ENCODE measurements at regions not wholly inside any gene's neighbourhood (a gene's known extent, or its start where the extent isn't known, plus 50 kb on each side); places are given as distances from the start of the nearest gene placed in this dataset.

DNA sequence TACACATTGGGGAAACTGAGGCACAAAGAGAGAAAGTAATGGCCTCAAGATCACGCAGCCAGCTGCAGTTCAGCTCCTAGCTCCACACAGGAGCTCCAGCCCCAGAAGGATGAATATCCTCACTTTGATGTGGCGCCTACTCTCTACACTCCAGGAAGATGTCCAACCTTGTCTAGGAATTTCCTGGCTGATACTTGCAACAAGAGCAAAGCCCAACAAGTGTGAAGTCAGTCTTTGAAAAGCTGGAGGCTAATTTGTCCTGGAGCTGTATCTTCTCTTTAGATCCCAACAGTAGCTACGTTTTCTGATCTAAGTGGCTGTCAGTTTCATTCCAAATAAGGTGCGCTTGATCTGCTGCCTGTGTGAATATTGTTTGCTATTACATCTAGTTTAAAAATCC lies 344.9 kb downstream of the PTPRU start:
- Histone ChIP-seq H3K27me3 (ENCODE audit: control insufficient read depth in 1 of 2, insufficient read depth in 2 of 2, low read length in 2 of 2) (no peaks in the 10 kb centered on the region), H3K4me3 (ENCODE audit: low read depth in 1 of 2, low read length in 2 of 2) (no peak overlapping the region), H3K9me3 (ENCODE audit: low read length) (no peaks in the 10 kb centered on the region), H3K27ac (ENCODE audit: low read depth, low read length) (no peak overlapping the region), H3K9ac (ENCODE audit: low read length) (no peak overlapping the region), H3K4me1 (ENCODE audit: insufficient read depth, low read length) (no peaks in the 10 kb centered on the region), H3K36me3 (ENCODE audit: insufficient read depth, low read length) (no peaks in the 10 kb centered on the region)

DNA sequence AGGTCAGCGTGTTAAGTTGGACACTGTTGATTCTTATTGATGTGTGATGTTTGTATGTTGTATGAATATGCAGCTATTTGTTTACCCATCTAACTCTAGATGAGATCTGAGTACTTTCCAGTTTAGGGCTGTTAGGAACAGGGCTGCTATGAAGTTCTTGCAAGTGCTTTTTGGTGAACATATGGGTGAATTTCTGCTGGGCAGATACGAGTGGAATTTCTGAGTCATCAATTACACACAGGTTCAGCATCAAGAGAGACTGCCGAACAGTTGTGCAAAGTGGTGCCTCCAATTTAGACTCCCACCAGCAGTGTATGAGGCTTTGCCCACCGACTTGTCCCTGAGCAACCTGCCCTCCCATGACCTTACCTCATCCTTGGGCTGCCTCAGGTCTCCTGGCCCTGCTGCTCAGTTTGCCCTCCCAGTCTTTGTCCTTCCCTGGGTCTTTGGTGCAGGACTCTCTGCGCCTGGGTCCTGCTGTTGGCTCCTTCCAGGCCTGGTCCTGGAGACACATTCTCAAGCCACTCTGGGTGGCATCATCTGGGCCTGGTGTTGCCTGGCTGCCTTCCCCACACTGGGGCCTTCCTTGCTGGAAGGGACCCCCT lies 343.6 kb downstream of the PTPRU start:
- H3K27ac ChIP-seq (ENCODE audit: low read depth, low read length), result no peak overlapping the region
- no peaks in the 10 kb centered on the region for H3K27me3 ChIP-seq (ENCODE audit: control insufficient read depth in 1 of 2, insufficient read depth in 2 of 2, low read length in 2 of 2)
- no peaks in the 10 kb centered on the region for H3K9me3 ChIP-seq (ENCODE audit: low read length)
- H3K4me3 ChIP-seq (ENCODE audit: low read depth in 1 of 2, low read length in 2 of 2), result no peak overlapping the region
- H3K36me3 ChIP-seq (ENCODE audit: insufficient read depth, low read length), result no peaks in the 10 kb centered on the region
- no peaks in the 10 kb centered on the region for H3K4me1 ChIP-seq (ENCODE audit: insufficient read depth, low read length)
- no peak overlapping the region for H3K9ac ChIP-seq (ENCODE audit: low read length)

DNA sequence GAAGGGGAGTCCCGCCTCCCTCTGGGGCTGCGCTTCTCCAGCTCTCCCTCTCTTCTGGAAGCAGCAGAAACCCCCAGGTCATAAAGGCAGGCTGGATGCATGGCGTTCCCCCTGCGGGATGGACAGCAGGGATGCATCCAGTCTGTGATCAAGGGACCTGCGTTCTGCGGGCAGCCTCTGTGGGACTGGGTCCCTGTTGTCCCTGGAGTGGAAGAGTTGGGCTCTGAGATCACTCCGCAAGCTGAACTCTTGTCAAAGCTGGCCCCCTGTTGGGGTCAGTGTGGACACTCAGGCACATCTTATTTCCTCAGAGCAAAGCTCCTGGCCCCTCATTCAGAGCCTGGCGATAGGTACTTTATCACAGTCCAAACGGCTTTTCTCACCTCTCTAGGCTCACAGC lies 341.2 kb downstream of the PTPRU start:
- no peaks in the 10 kb centered on the region for H3K36me3 ChIP-seq (ENCODE audit: insufficient read depth, low read length)
- no peaks in the 10 kb centered on the region for H3K9me3 ChIP-seq (ENCODE audit: low read length)
- H3K27ac ChIP-seq (ENCODE audit: low read depth, low read length), result no peak overlapping the region
- H3K9ac ChIP-seq (ENCODE audit: low read length), result no peak overlapping the region
- H3K4me3 ChIP-seq (ENCODE audit: low read depth in 1 of 2, low read length in 2 of 2), result no peak overlapping the region
- H3K4me1 ChIP-seq (ENCODE audit: insufficient read depth, low read length), result no peaks in the 10 kb centered on the region
- no peaks in the 10 kb centered on the region for H3K27me3 ChIP-seq (ENCODE audit: control insufficient read depth in 1 of 2, insufficient read depth in 2 of 2, low read length in 2 of 2)

DNA sequence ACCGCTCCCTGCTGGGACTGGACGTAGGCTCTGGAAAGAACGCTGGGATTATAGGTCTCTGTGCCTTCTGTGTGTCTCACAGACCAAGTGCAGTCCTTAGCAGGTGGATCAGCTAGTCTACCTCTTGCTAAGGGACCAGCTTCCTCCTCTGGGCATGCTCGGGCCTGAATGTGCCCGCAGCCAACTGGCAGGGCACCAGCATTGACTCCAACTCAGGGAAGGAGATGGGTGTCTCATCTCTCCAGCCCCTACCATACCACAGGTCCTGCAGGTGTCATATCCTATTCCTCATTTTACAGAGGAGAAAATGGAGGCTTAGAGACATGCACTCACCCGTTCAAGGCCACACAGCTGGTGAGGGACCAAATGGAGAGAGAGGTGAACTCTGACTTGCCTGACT lies 340.2 kb downstream of the PTPRU start:
- H3K27me3 ChIP-seq (ENCODE audit: control insufficient read depth in 1 of 2, insufficient read depth in 2 of 2, low read length in 2 of 2), result no peaks in the 10 kb centered on the region
- H3K4me3 ChIP-seq (ENCODE audit: low read depth in 1 of 2, low read length in 2 of 2), result no peak overlapping the region
- H3K27ac ChIP-seq (ENCODE audit: low read depth, low read length), result no peak overlapping the region
- H3K9me3 ChIP-seq (ENCODE audit: low read length), result no peaks in the 10 kb centered on the region
- H3K4me1 ChIP-seq (ENCODE audit: insufficient read depth, low read length), result no peaks in the 10 kb centered on the region
- no peaks in the 10 kb centered on the region for H3K36me3 ChIP-seq (ENCODE audit: insufficient read depth, low read length)
- H3K9ac ChIP-seq (ENCODE audit: low read length), result no peak overlapping the region

DNA sequence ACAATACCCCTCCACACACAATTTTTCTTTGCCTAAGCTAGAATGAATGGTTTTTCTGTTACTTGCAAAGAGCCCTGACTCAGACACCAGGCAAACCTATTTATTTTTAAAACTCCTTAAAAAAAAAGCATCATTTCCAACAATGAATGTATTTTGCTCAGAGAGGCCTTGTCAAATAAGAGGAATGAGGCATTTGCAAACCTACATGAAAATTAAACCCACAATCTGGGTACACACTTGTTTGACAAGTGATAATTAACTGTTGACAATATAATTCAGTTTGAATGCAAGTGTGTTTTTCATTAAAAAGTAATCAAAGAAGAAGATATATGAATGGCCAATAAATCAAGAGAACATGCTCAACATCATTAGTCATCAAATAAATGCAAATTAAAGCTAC lies 339.5 kb downstream of the PTPRU start:
- no peaks in the 10 kb centered on the region for H3K27me3 ChIP-seq (ENCODE audit: control insufficient read depth in 1 of 2, insufficient read depth in 2 of 2, low read length in 2 of 2)
- H3K27ac ChIP-seq (ENCODE audit: low read depth, low read length), result no peak overlapping the region
- H3K9me3 ChIP-seq (ENCODE audit: low read length), result no peaks in the 10 kb centered on the region

DNA sequence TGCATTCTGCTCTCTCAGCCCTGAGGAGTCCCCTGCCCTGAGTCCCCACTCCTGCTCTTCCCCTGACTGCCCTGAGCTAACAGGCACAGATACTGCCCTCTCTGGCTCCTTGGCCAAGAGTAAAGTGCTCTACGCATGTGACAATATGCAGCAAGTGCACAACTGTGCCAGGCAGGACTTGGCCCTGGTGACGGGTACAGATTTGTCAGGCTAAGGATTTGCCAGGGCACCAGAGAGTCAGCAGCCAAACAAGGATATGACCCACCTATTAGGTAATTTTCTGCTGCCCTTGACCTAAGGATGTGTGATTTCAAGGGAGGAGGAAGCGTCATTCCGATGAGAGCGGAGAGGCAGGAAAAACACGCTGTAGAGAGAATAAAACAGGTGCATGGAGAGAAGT lies 339.0 kb downstream of the PTPRU start:
- Histone ChIP-seq H3K27ac (ENCODE audit: low read depth, low read length) (no peak overlapping the region), H3K4me1 (ENCODE audit: insufficient read depth, low read length) (no peaks in the 10 kb centered on the region), H3K9me3 (ENCODE audit: low read length) (no peaks in the 10 kb centered on the region), H3K27me3 (ENCODE audit: control insufficient read depth in 1 of 2, insufficient read depth in 2 of 2, low read length in 2 of 2) (no peaks in the 10 kb centered on the region), H3K9ac (ENCODE audit: low read length) (no peak overlapping the region), H3K4me3 (ENCODE audit: low read depth in 1 of 2, low read length in 2 of 2) (no peak overlapping the region), H3K36me3 (ENCODE audit: insufficient read depth, low read length) (no peaks in the 10 kb centered on the region)

More for the DNA sequence above, 339.5 kb downstream of the PTPRU start:
- no peaks in the 10 kb centered on the region for H3K4me1 ChIP-seq (ENCODE audit: insufficient read depth, low read length)
- no peaks in the 10 kb centered on the region for H3K36me3 ChIP-seq (ENCODE audit: insufficient read depth, low read length)
- no peak overlapping the region for H3K4me3 ChIP-seq (ENCODE audit: low read depth in 1 of 2, low read length in 2 of 2)
- H3K9ac ChIP-seq (ENCODE audit: low read length), result no peak overlapping the region

DNA sequence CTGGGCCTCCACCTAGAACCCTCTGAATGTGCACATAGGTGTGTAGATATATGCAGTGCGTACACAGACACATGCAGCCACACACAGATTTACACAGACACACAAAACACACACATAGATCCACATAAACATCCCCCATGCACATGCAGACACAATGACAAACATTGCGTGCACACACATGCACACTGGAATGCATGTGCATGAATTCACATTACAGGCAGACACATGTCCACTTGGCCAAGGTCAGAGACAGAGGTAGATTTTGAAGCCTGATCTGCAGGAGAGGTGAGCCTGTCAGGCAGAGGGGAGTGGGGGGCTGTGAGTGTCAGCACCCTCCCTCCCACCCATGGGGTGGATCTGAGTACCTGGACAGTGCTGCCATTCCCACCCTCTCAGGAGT lies 338.5 kb downstream of the PTPRU start:
- Histone ChIP-seq H3K27me3 (ENCODE audit: control insufficient read depth in 1 of 2, insufficient read depth in 2 of 2, low read length in 2 of 2) (no peaks in the 10 kb centered on the region), H3K27ac (ENCODE audit: low read depth, low read length) (no peak overlapping the region), H3K9ac (ENCODE audit: low read length) (no peak overlapping the region), H3K9me3 (ENCODE audit: low read length) (no peaks in the 10 kb centered on the region), H3K36me3 (ENCODE audit: insufficient read depth, low read length) (no peaks in the 10 kb centered on the region), H3K4me3 (ENCODE audit: low read depth in 1 of 2, low read length in 2 of 2) (no peak overlapping the region), H3K4me1 (ENCODE audit: insufficient read depth, low read length) (no peaks in the 10 kb centered on the region)

DNA sequence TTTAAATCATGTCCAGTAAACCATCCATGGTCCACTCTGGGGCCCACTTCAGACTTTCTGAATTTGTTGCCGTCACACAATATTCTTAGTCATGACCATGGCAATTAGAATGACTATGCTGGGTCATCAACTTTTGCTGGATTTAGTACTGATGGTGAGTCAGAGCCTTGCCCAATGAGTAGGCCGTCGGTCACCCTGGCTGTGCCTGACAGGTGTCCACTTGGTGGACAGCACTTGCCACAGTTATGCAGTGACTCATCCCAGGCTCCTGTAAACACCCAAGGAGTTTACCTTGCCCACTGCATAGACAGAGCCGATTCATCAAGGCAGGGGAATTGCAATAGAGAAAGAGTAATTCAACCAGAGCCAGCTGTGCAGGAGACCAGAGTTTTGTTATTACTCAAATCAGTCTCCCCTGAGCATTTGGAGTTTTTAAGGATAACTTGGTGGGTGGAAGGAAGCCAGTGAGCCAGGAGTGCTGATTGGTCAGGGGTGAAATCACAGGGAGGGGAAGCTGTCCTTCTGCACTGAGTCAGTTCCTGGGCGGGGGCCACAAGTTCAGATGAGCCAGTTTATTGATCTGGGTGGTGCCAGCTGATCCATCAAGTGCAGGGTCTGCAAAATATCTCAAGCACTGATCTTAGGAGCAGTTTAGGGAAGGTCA lies 333.8 kb downstream of the PTPRU start:
- no peaks in the 10 kb centered on the region for H3K27me3 ChIP-seq (ENCODE audit: control insufficient read depth in 1 of 2, insufficient read depth in 2 of 2, low read length in 2 of 2)
- H3K4me1 ChIP-seq (ENCODE audit: insufficient read depth, low read length), result no peaks in the 10 kb centered on the region
- no peak overlapping the region for H3K27ac ChIP-seq (ENCODE audit: low read depth, low read length)
- no peak overlapping the region for H3K9ac ChIP-seq (ENCODE audit: low read length)
- peaks cover 22% of the 10 kb centered on the region for H3K9me3 ChIP-seq (ENCODE audit: low read length)
- no peaks in the 10 kb centered on the region for H3K36me3 ChIP-seq (ENCODE audit: insufficient read depth, low read length)
- no peak overlapping the region for H3K4me3 ChIP-seq (ENCODE audit: low read depth in 1 of 2, low read length in 2 of 2)

DNA sequence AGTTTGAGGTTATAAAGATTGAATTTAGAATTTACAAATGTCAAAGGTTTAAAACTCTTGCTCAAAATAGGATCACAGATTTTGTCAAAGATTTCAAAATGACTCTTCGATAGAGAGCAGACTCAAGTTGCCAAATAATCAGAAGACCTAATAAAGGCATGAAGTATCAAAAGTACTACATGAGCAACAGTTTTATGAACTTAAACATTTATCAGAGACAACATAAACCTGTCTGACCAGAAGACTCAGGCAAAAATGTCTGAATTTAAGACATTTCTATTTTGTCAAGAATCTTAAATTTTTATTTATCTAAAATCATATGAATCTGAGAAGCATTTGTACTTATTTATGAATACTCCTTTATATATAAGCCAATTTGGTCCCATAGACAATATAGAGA lies 330.9 kb downstream of the PTPRU start:
- H3K27me3 ChIP-seq (ENCODE audit: control insufficient read depth in 1 of 2, insufficient read depth in 2 of 2, low read length in 2 of 2), result no peaks in the 10 kb centered on the region
- peaks cover 31% of the 10 kb centered on the region for H3K9me3 ChIP-seq (ENCODE audit: low read length)
- H3K9ac ChIP-seq (ENCODE audit: low read length), result no peak overlapping the region
- no peak overlapping the region for H3K27ac ChIP-seq (ENCODE audit: low read depth, low read length)
- H3K36me3 ChIP-seq (ENCODE audit: insufficient read depth, low read length), result no peaks in the 10 kb centered on the region
- no peak overlapping the region for H3K4me3 ChIP-seq (ENCODE audit: low read depth in 1 of 2, low read length in 2 of 2)
- no peaks in the 10 kb centered on the region for H3K4me1 ChIP-seq (ENCODE audit: insufficient read depth, low read length)

DNA sequence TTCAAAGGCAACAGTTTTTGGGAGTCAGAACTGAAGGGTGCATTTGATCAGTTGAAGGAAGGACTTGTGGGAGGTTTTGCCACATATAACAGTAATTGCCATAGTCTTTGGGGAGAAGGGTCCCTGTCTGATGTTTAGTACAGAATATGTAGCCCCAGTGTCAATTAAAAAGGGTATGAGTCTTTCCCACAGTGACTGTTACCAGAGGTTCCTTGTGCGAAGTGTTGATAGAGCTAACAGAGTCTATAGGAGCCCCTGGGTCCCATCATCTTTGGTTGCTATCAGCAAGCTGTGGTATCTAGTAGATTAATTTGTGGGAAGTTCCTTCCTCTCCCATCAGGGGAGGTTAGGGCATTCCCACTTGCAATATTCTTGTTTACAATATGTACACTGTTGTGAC lies 329.2 kb downstream of the PTPRU start:
- no peaks in the 10 kb centered on the region for H3K36me3 ChIP-seq (ENCODE audit: insufficient read depth, low read length)
- no peaks in the 10 kb centered on the region for H3K27me3 ChIP-seq (ENCODE audit: control insufficient read depth in 1 of 2, insufficient read depth in 2 of 2, low read length in 2 of 2)
- H3K9ac ChIP-seq (ENCODE audit: low read length), result no peak overlapping the region
- H3K4me1 ChIP-seq (ENCODE audit: insufficient read depth, low read length), result no peaks in the 10 kb centered on the region
- H3K9me3 ChIP-seq (ENCODE audit: low read length), result peaks cover 31% of the 10 kb centered on the region
- H3K27ac ChIP-seq (ENCODE audit: low read depth, low read length), result no peak overlapping the region
- no peak overlapping the region for H3K4me3 ChIP-seq (ENCODE audit: low read depth in 1 of 2, low read length in 2 of 2)

DNA sequence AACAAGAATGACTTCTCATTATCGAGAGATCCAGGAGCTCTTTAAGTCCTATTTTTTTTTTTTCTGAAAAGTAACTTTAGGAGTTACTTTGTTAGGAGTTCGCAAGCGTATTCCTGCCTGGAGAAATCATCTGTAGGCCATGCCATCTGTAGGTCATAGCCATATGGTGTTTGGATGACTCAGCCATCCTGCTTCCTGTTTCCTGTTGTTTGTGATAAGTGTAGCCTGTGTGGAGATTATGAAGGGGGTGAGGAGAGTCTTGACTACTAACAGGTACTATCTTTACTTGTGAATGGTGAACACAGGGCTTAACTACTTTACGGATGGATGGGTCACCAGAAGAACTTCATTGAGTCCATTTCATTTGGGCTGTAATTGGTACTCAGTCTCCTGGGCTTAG lies 327.2 kb downstream of the PTPRU start:
- H3K9me3 ChIP-seq (ENCODE audit: low read length), result peaks cover 31% of the 10 kb centered on the region
- no peak overlapping the region for H3K9ac ChIP-seq (ENCODE audit: low read length)
- H3K4me3 ChIP-seq (ENCODE audit: low read depth in 1 of 2, low read length in 2 of 2), result no peak overlapping the region
- no peaks in the 10 kb centered on the region for H3K36me3 ChIP-seq (ENCODE audit: insufficient read depth, low read length)
- no peaks in the 10 kb centered on the region for H3K27me3 ChIP-seq (ENCODE audit: control insufficient read depth in 1 of 2, insufficient read depth in 2 of 2, low read length in 2 of 2)
- H3K27ac ChIP-seq (ENCODE audit: low read depth, low read length), result no peak overlapping the region
- no peaks in the 10 kb centered on the region for H3K4me1 ChIP-seq (ENCODE audit: insufficient read depth, low read length)

DNA sequence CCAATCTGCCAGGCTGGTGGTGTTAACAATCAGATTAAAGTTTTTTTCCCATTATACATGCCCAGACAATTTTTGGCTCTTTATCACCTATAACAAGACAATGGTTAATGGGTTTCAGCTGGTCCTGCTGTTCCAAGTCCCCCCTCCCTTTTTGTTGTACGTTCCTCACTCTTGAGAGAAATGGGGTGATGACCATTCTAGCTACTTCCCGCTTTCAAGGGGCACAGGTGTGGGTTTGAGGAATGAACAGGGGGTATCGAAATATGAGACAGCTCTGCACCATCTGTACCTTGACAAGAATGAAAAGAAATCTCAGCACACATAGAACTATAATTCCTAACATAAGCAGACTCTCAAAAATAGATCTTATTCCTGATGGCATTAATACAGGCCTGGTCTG lies 326.8 kb downstream of the PTPRU start:
- Histone ChIP-seq H3K9me3 (ENCODE audit: low read length) (peaks cover 30% of the 10 kb centered on the region), H3K4me3 (ENCODE audit: low read depth in 1 of 2, low read length in 2 of 2) (no peak overlapping the region), H3K4me1 (ENCODE audit: insufficient read depth, low read length) (no peaks in the 10 kb centered on the region), H3K9ac (ENCODE audit: low read length) (no peak overlapping the region), H3K27me3 (ENCODE audit: control insufficient read depth in 1 of 2, insufficient read depth in 2 of 2, low read length in 2 of 2) (no peaks in the 10 kb centered on the region), H3K36me3 (ENCODE audit: insufficient read depth, low read length) (no peaks in the 10 kb centered on the region), H3K27ac (ENCODE audit: low read depth, low read length) (no peak overlapping the region)

Data from muscle layer of colon (tissue), 2 donors.